ENCODE measurements at regions not wholly inside any gene's neighbourhood (a gene's known extent, or its start where the extent isn't known, plus 50 kb on each side); places are given as distances from the start of the nearest gene placed in this dataset.

- Histone ChIP-seq H3K4me1 (ENCODE audit: low read depth) (no peaks in the 10 kb centered on the region), H3K36me3 (no peaks in the 10 kb centered on the region), H3K4me3 (no peak overlapping the region), H3K9me3 (ENCODE audit: low read depth) (no peaks in the 10 kb centered on the region), H3K27ac (no peak overlapping the region), H3K27me3 (no peaks in the 10 kb centered on the region)
- no peak for TF ChIP-seq CTCF (IDR thresholded peaks at IDR 0.05; ENCODE audit: low read depth, low read length)
- DNase-seq (ENCODE audit: low read depth in 1 of 2, low spot score in 1 of 2) = no peak
These were observed 241.4 kb downstream of the PMP22 start for GRCh38 chr17:15023589-15024336.

GRCh38 chr17:15019158-15019557 lies 246.0 kb downstream of the PMP22 start:
- no peak overlapping the region for H3K27ac ChIP-seq
- DNase-seq (ENCODE audit: low read depth in 1 of 2, low spot score in 1 of 2) = no peak
- H3K36me3 ChIP-seq = no peaks in the 10 kb centered on the region
- H3K9me3 ChIP-seq (ENCODE audit: low read depth) = no peaks in the 10 kb centered on the region
- no peak overlapping the region for H3K4me3 ChIP-seq
- no peaks in the 10 kb centered on the region for H3K4me1 ChIP-seq (ENCODE audit: low read depth)
- no peaks in the 10 kb centered on the region for H3K27me3 ChIP-seq
- TF ChIP-seq CTCF (IDR thresholded peaks at IDR 0.05; ENCODE audit: low read depth, low read length) = no peak

GRCh38 chr17:15012351-15012980 lies 252.7 kb downstream of the PMP22 start:
- TF ChIP-seq CTCF (IDR thresholded peaks at IDR 0.05; ENCODE audit: low read depth, low read length) = no peak
- Histone ChIP-seq H3K9me3 (ENCODE audit: low read depth) (no peaks in the 10 kb centered on the region), H3K4me1 (ENCODE audit: low read depth) (no peaks in the 10 kb centered on the region), H3K4me3 (no peak overlapping the region), H3K27me3 (no peaks in the 10 kb centered on the region), H3K36me3 (no peaks in the 10 kb centered on the region), H3K27ac (no peak overlapping the region)
- no peak for DNase-seq (ENCODE audit: low read depth in 1 of 2, low spot score in 1 of 2)

- Histone ChIP-seq H3K27me3 (no peaks in the 10 kb centered on the region), H3K36me3 (no peaks in the 10 kb centered on the region)
- no peak for TF ChIP-seq CTCF (IDR thresholded peaks at IDR 0.05; ENCODE audit: low read depth, low read length)
These were observed 256.0 kb downstream of the PMP22 start for GRCh38 chr17:15009087-15009486.

GRCh38 chr17:15007147-15007553 lies 258.0 kb downstream of the PMP22 start:
- no peak for DNase-seq (ENCODE audit: low read depth in 1 of 2, low spot score in 1 of 2)
- Histone ChIP-seq H3K36me3 (no peaks in the 10 kb centered on the region), H3K9me3 (ENCODE audit: low read depth) (no peaks in the 10 kb centered on the region), H3K27me3 (no peaks in the 10 kb centered on the region), H3K4me1 (ENCODE audit: low read depth) (no peaks in the 10 kb centered on the region), H3K27ac (no peak overlapping the region), H3K4me3 (no peak overlapping the region)
- no peak for TF ChIP-seq CTCF (IDR thresholded peaks at IDR 0.05; ENCODE audit: low read depth, low read length)

More at GRCh38 chr17:15009087-15009486, 256.0 kb downstream of the PMP22 start:
- Histone ChIP-seq H3K4me3 (no peak overlapping the region), H3K9me3 (ENCODE audit: low read depth) (no peaks in the 10 kb centered on the region), H3K27ac (no peak overlapping the region), H3K4me1 (ENCODE audit: low read depth) (no peaks in the 10 kb centered on the region)
- no peak for DNase-seq (ENCODE audit: low read depth in 1 of 2, low spot score in 1 of 2)

Measured in cardiac muscle cell (in vitro differentiated cells and primary cell).